ENCODE measurements at regions not wholly inside any gene's neighbourhood (a gene's known extent, or its start where the extent isn't known, plus 50 kb on each side); places are given as distances from the start of the nearest gene placed in this dataset.

GRCh38 chr13:95485518-95486144 is 66.9 kb upstream of the CLDN10 start (continued):
- no peak for TF ChIP-seq E4F1 (CRISPR knock-in tag; IDR thresholded peaks at IDR 0.05; ENCODE audit: borderline replicate concordance)
- TF ChIP-seq NCOR1 (IDR thresholded peaks at IDR 0.05) = peak; percentile 70
- TF ChIP-seq MAX (CRISPR knock-in tag; IDR thresholded peaks at IDR 0.05) = no peak
- no peak for TF ChIP-seq RNF219 (CRISPR knock-in tag; IDR thresholded peaks at IDR 0.05)
- TF ChIP-seq ARID3B (CRISPR knock-in tag; IDR thresholded peaks at IDR 0.05; ENCODE audit: borderline replicate concordance) = no peak
- no peak for TF ChIP-seq THRA (IDR thresholded peaks at IDR 0.05)
- TF ChIP-seq SMARCA5 (IDR thresholded peaks at IDR 0.05) = no peak
- TF ChIP-seq XRCC3 (IDR thresholded peaks at IDR 0.05) = no peak
- TF ChIP-seq ZHX1 (conservative IDR thresholded peaks at IDR 0.05; ENCODE audit: low read length) = no peak
- no peak for TF ChIP-seq AFF1 (IDR thresholded peaks at IDR 0.05; ENCODE audit: low read depth in 1 of 2, partially characterized antibody in 2 of 2)
- no peak for TF ChIP-seq HNRNPUL1 (IDR thresholded peaks at IDR 0.05; ENCODE audit: low read length)
- no peak for TF ChIP-seq PHB2 (IDR thresholded peaks at IDR 0.05; ENCODE audit: low read depth)
- TF ChIP-seq MCM5 (IDR thresholded peaks at IDR 0.05; ENCODE audit: low read depth) = no peak
